Neural cell (in vitro differentiated cells): ENCODE measurements at regions not wholly inside any gene's neighbourhood (a gene's known extent, or its start where the extent isn't known, plus 50 kb on each side); places are given as distances from the start of the nearest gene placed in this dataset.

Experiments used
- EP300 ChIP-seq: fragments of 450-650 bp; conservative IDR thresholded peaks from 2 replicates; pipeline ENCODE4 v1.6.1; 2014; ENCODE audit warnings: antibody characterized with exemption, mild to moderate bottlenecking, moderate library complexity; ENCODE audit not compliant: poor library complexity, severe bottlenecking
- MXI1 ChIP-seq: fragments of 450-650 bp; conservative IDR thresholded peaks from 2 replicates; pipeline ENCODE4 v1.6.1; 2014; ENCODE audit warnings: antibody characterized with exemption, mild to moderate bottlenecking; ENCODE audit not compliant: poor library complexity, severe bottlenecking
- POLR2AphosphoS5 ChIP-seq: IDR thresholded peaks from 2 replicates; pipeline ENCODE4 v1.6.1; 2012
- RAD21 ChIP-seq: fragments of 450-650 bp; conservative IDR thresholded peaks from 2 replicates; pipeline ENCODE4 v1.6.1; 2014; ENCODE audit warnings: antibody characterized with exemption, mild to moderate bottlenecking, moderate library complexity
- SMC3 ChIP-seq: fragments of 450-650 bp; conservative IDR thresholded peaks from 2 replicates; pipeline ENCODE4 v1.6.1; 2014; ENCODE audit warnings: antibody characterized with exemption, mild to moderate bottlenecking, moderate library complexity; ENCODE audit not compliant: poor library complexity
- TAF1 ChIP-seq: IDR thresholded peaks from 2 replicates; pipeline ENCODE4 v1.6.1; 2012; ENCODE audit warnings: low read depth
- TF ChIP-seq, protein P1 (sequence below): fragments of 450-650 bp; IDR thresholded peaks from 2 replicates; pipeline ENCODE4 v1.5.1; 2014; ENCODE audit warnings: antibody characterized with exemption, mild to moderate bottlenecking, moderate library complexity; ENCODE audit not compliant: poor library complexity, severe bottlenecking

DNA sequence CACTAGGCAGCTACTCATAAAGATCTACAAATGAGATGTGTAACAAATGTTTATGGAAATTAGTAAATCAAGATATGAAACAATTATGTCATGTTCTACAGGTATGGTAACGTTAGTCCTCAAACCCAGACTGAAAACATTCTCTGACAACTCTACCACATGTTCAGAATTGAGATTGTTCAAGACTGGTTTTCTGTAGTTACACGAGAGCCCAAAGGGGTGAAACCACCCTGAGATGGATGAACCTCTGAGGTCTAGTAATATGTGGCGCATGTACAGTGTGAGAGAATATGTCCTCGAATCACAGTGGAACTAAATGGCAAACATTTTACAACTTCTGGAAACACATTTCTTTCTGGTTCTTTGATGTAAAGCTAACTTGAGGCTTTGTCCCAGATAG, 614.3 kb downstream of the ZEB2 start:
- TF ChIP-seq, protein P1, sequence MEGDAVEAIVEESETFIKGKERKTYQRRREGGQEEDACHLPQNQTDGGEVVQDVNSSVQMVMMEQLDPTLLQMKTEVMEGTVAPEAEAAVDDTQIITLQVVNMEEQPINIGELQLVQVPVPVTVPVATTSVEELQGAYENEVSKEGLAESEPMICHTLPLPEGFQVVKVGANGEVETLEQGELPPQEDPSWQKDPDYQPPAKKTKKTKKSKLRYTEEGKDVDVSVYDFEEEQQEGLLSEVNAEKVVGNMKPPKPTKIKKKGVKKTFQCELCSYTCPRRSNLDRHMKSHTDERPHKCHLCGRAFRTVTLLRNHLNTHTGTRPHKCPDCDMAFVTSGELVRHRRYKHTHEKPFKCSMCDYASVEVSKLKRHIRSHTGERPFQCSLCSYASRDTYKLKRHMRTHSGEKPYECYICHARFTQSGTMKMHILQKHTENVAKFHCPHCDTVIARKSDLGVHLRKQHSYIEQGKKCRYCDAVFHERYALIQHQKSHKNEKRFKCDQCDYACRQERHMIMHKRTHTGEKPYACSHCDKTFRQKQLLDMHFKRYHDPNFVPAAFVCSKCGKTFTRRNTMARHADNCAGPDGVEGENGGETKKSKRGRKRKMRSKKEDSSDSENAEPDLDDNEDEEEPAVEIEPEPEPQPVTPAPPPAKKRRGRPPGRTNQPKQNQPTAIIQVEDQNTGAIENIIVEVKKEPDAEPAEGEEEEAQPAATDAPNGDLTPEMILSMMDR, result no peak
- no peak for TF ChIP-seq MXI1
- TF ChIP-seq EP300, result no peak
- TF ChIP-seq SMC3, result no peak
- no peak for TF ChIP-seq RAD21
- no peak for TF ChIP-seq POLR2AphosphoS5
- no peak for TF ChIP-seq TAF1
